Loucy (cell line): ENCODE measurements at regions not wholly inside any gene's neighbourhood (a gene's known extent, or its start where the extent isn't known, plus 50 kb on each side); places are given as distances from the start of the nearest gene placed in this dataset.

Experiments
- H2AFZ ChIP-seq: fragments of 200-600 bp; sonication (generic); 2 replicates; pipeline ENCODE4 v1.6.0; 2016; ENCODE audit warnings: antibody characterized with exemption, mild to moderate bottlenecking, low read length, moderate library complexity
- H3F3A ChIP-seq: fragments of 200-600 bp; 2 replicates; pipeline ENCODE4 v1.6.0; 2016; ENCODE audit warnings: antibody characterized with exemption, low read depth, mild to moderate bottlenecking
- H3K27me3 ChIP-seq: fragments of 200-600 bp; sonication (generic); 2 replicates; pipeline ENCODE4 v1.6.1; 2014; ENCODE audit warnings: low read length, mild to moderate bottlenecking; ENCODE audit not compliant: insufficient read depth, poor library complexity, severe bottlenecking
- H3K36me3 ChIP-seq: fragments of 200-600 bp; sonication (generic); 2 replicates; pipeline ENCODE4 v1.6.1; 2016; ENCODE audit warnings: low read length; ENCODE audit not compliant: insufficient read depth
- H3K4me1 ChIP-seq: fragments of 200-600 bp; sonication (generic); 2 replicates; pipeline ENCODE4 v1.5.1; 2014; ENCODE audit warnings: low read length, mild to moderate bottlenecking; ENCODE audit not compliant: insufficient read depth, poor library complexity, severe bottlenecking
- H3K4me2 ChIP-seq: fragments of 200-600 bp; sonication (generic); 2 replicates; pipeline ENCODE4 v1.6.0; 2014; ENCODE audit warnings: antibody characterized with exemption, low read length, low read depth, mild to moderate bottlenecking; ENCODE audit not compliant: poor library complexity, severe bottlenecking
- H3K4me3 ChIP-seq: fragments of 200-600 bp; sonication (generic); 2 replicates; pipeline ENCODE4 v1.5.1; 2014; ENCODE audit warnings: low read length, mild to moderate bottlenecking, mixed read lengths; ENCODE audit not compliant: poor library complexity, severe bottlenecking
- H3K79me2 ChIP-seq: fragments of 200-600 bp; sonication (generic); 2 replicates; pipeline ENCODE4 v1.6.1; 2014; ENCODE audit warnings: low read length; ENCODE audit not compliant: insufficient read depth
- H3K9ac ChIP-seq: fragments of 200-600 bp; sonication (generic); 2 replicates; pipeline ENCODE4 v1.6.0; 2014; ENCODE audit warnings: mild to moderate bottlenecking, low read depth, low read length, moderate library complexity; ENCODE audit not compliant: poor library complexity, severe bottlenecking
- H3K9me2 ChIP-seq: fragments of 200-600 bp; sonication (generic); replicated peaks from 2 replicates; pipeline ENCODE4 v1.6.1; 2016; ENCODE audit warnings: low read depth, low read length, mixed read lengths
- H3K9me3 ChIP-seq: fragments of 200-600 bp; sonication (generic); 2 replicates; pipeline ENCODE4 v1.6.1; 2014; ENCODE audit warnings: mild to moderate bottlenecking, antibody characterized with exemption, low read length, low read depth; ENCODE audit not compliant: insufficient read depth
- H4K20me1 ChIP-seq: fragments of 200-600 bp; sonication (generic); 2 replicates; pipeline ENCODE4 v1.6.0; 2014; ENCODE audit warnings: antibody characterized with exemption, low read length, mild to moderate bottlenecking; ENCODE audit not compliant: insufficient read depth, poor library complexity, severe bottlenecking
- EZH2phosphoT487 ChIP-seq: fragments of 200-600 bp; IDR thresholded peaks from 2 replicates; pipeline ENCODE4 v1.6.1; 2018; ENCODE audit warnings: antibody characterized with exemption, mild to moderate bottlenecking, moderate library complexity, borderline replicate concordance
- TF ChIP-seq, protein P1 (sequence below): fragments of 200-600 bp; sonication (generic); conservative IDR thresholded peaks from 2 replicates; pipeline ENCODE4 v1.5.1; 2014; ENCODE audit warnings: mild to moderate bottlenecking, antibody characterized with exemption, low read length

DNA sequence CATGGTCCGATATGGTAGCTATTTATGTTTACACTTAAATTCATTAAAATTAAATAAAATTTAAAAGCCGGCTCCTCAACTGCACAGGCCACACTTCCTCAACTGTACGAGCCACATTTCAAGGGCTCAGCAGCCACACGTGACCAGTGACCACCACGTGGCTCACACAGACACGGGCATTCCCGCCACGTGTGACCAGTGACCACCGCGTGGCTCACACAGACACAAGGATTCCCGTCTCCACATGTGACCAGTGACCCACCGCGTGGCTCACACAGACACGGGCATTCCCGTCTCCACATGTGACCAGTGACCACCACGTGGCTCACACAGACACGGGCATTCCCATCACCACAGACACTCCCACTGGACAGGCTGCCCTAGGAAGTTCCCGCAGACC is 91.3 kb downstream of the PDGFA start:
- H3K36me3 ChIP-seq: no peaks in the 10 kb centered on the region
- H3K27me3 ChIP-seq: no peaks in the 10 kb centered on the region
- H3K9me3 ChIP-seq: peaks cover 12% of the 10 kb centered on the region; the same call in 1 of the 2 replicates
- no peak overlapping the region for H3K4me2 ChIP-seq
- H4K20me1 ChIP-seq: no peaks in the 10 kb centered on the region
- H3K79me2 ChIP-seq: no peaks in the 10 kb centered on the region
- H3F3A ChIP-seq: no peaks in the 10 kb centered on the region
- H3K9ac ChIP-seq: no peak overlapping the region
- no peaks in the 10 kb centered on the region for H3K9me2 ChIP-seq
- TF ChIP-seq, protein P1, sequence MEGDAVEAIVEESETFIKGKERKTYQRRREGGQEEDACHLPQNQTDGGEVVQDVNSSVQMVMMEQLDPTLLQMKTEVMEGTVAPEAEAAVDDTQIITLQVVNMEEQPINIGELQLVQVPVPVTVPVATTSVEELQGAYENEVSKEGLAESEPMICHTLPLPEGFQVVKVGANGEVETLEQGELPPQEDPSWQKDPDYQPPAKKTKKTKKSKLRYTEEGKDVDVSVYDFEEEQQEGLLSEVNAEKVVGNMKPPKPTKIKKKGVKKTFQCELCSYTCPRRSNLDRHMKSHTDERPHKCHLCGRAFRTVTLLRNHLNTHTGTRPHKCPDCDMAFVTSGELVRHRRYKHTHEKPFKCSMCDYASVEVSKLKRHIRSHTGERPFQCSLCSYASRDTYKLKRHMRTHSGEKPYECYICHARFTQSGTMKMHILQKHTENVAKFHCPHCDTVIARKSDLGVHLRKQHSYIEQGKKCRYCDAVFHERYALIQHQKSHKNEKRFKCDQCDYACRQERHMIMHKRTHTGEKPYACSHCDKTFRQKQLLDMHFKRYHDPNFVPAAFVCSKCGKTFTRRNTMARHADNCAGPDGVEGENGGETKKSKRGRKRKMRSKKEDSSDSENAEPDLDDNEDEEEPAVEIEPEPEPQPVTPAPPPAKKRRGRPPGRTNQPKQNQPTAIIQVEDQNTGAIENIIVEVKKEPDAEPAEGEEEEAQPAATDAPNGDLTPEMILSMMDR: no peak
- no peak for TF ChIP-seq EZH2phosphoT487
- H3K4me1 ChIP-seq: no peaks in the 10 kb centered on the region
- H3K4me3 ChIP-seq: no peak overlapping the region
- no peak overlapping the region for H2AFZ ChIP-seq

GRCh38 chr7:428927-429827 is 90.5 kb downstream of the PDGFA start:
- Histone ChIP-seq H2AFZ (no peak overlapping the region), H3K27me3 (no peaks in the 10 kb centered on the region), H3K4me3 (no peak overlapping the region), H3K9ac (no peak overlapping the region), H3K79me2 (no peaks in the 10 kb centered on the region), H3K36me3 (no peaks in the 10 kb centered on the region), H3F3A (no peaks in the 10 kb centered on the region), H4K20me1 (no peaks in the 10 kb centered on the region), H3K9me2 (no peaks in the 10 kb centered on the region), H3K4me1 (no peaks in the 10 kb centered on the region), H3K9me3 (peaks cover 12% of the 10 kb centered on the region; the same call in 1 of the 2 replicates), H3K4me2 (no peak overlapping the region)
- TF ChIP-seq EZH2phosphoT487: no peak
- TF ChIP-seq, protein P1: no peak

- Histone ChIP-seq H3K9me2 (no peaks in the 10 kb centered on the region), H3K36me3 (no peaks in the 10 kb centered on the region), H3K4me2 (no peak overlapping the region), H3K4me3 (no peak overlapping the region), H3F3A (no peaks in the 10 kb centered on the region), H3K9me3 (peaks cover 12% of the 10 kb centered on the region; the same call in 1 of the 2 replicates), H3K79me2 (no peaks in the 10 kb centered on the region), H3K9ac (no peak overlapping the region), H4K20me1 (no peaks in the 10 kb centered on the region), H3K4me1 (no peaks in the 10 kb centered on the region), H3K27me3 (no peaks in the 10 kb centered on the region), H2AFZ (no peak overlapping the region)
- TF ChIP-seq, protein P1: no peak
- TF ChIP-seq EZH2phosphoT487: no peak
Measured at GRCh38 chr7:429828-430180, 89.8 kb downstream of the PDGFA start.
